GM23338 (cell line): ENCODE measurements at regions not wholly inside any gene's neighbourhood (a gene's known extent, or its start where the extent isn't known, plus 50 kb on each side); places are given as distances from the start of the nearest gene placed in this dataset.

Experiments used
- ATAC-seq: fragments of 200-7000 bp; cut with Tn5 transposase; 3 replicates; pipeline ENCODE4 v1.9.1; 2020
- DNase-seq: peaks from one replicate; pipeline ENCODE4 v3.0.0-alpha.2; 2015; ENCODE audit warnings: low spot score
- H2AFZ ChIP-seq: fragments of 200-600 bp; sonication (generic); 2 replicates; pipeline ENCODE4 v1.8.0; 2016; ENCODE audit warnings: antibody characterized with exemption, mild to moderate bottlenecking, moderate library complexity
- H3F3A ChIP-seq: fragments of 200-600 bp; sonication (generic); replicated peaks from 2 replicates; pipeline ENCODE4 v1.8.0; 2017; ENCODE audit warnings: antibody characterized with exemption, mixed run types, low read depth
- H3K27ac ChIP-seq: fragments of 200-600 bp; sonication (generic); 2 replicates; pipeline ENCODE4 v1.6.1; 2016; ENCODE audit warnings: low read depth
- H3K27me3 ChIP-seq: fragments of 200-600 bp; sonication (generic); 2 replicates; pipeline ENCODE4 v1.8.0; 2016; ENCODE audit warnings: mild to moderate bottlenecking, mixed run types, moderate library complexity; ENCODE audit not compliant: insufficient read depth
- H3K36me3 ChIP-seq: fragments of 200-600 bp; sonication (generic); 2 replicates; pipeline ENCODE4 v1.8.0; 2016; ENCODE audit warnings: mild to moderate bottlenecking; ENCODE audit not compliant: insufficient read depth
- H3K4me1 ChIP-seq: fragments of 200-600 bp; sonication (generic); 2 replicates; pipeline ENCODE4 v1.8.0; 2016; ENCODE audit warnings: mild to moderate bottlenecking, moderate library complexity; ENCODE audit not compliant: insufficient read depth
- H3K4me2 ChIP-seq: fragments of 200-600 bp; sonication (generic); 2 replicates; pipeline ENCODE4 v1.7.1; 2017; ENCODE audit warnings: mixed run types
- H3K4me3 ChIP-seq: fragments of 200-600 bp; sonication (generic); 2 replicates; pipeline ENCODE4 v1.6.1; 2016; ENCODE audit warnings: mixed run types
- H3K79me2 ChIP-seq: fragments of 200-600 bp; sonication (generic); replicated peaks from 2 replicates; pipeline ENCODE4 v1.8.0; 2017; ENCODE audit warnings: mild to moderate bottlenecking; ENCODE audit not compliant: insufficient read depth
- H3K9me2 ChIP-seq: fragments of 200-600 bp; sonication (generic); 2 replicates; pipeline ENCODE4 v1.8.0; 2017; ENCODE audit not compliant: insufficient read depth
- H4K20me1 ChIP-seq: fragments of 200-600 bp; sonication (generic); replicated peaks from 2 replicates; pipeline ENCODE4 v1.8.0; 2017; ENCODE audit warnings: mild to moderate bottlenecking; ENCODE audit not compliant: insufficient read depth
- H3K27ac Mint-ChIP-seq: 2 replicates; pipeline ENCODE4 v1.8.0; 2020; ENCODE audit warnings: inconsistent platforms, mild to moderate bottlenecking, moderate library complexity, mixed read lengths
- H3K27me3 Mint-ChIP-seq: 3 replicates; pipeline ENCODE4 v1.8.0; 2022; ENCODE audit warnings: low read depth, mild to moderate bottlenecking, moderate library complexity, mixed read lengths, inconsistent platforms; ENCODE audit not compliant: insufficient read depth, poor library complexity
- H3K36me3 Mint-ChIP-seq: 3 replicates; pipeline ENCODE4 v1.8.0; 2021; ENCODE audit warnings: low read depth, mild to moderate bottlenecking, inconsistent platforms, moderate library complexity, mixed read lengths
- H3K4me1 Mint-ChIP-seq: 3 replicates; pipeline ENCODE4 v1.8.0; 2020; ENCODE audit warnings: mild to moderate bottlenecking, inconsistent platforms, mixed read lengths
- H3K4me3 Mint-ChIP-seq: 3 replicates; pipeline ENCODE4 v1.8.0; 2021; ENCODE audit warnings: moderate library complexity, mild to moderate bottlenecking, inconsistent platforms, mixed read lengths
- H3K9me3 Mint-ChIP-seq: 3 replicates; pipeline ENCODE4 v1.8.0; 2020; ENCODE audit warnings: moderate library complexity, mild to moderate bottlenecking, inconsistent platforms, mixed read lengths
- CREB1 ChIP-seq: fragments of 250-450 bp; sonication (Bioruptor Pico); IDR thresholded peaks from 2 replicates; pipeline ENCODE4 v1.5.0; 2020; ENCODE audit warnings: low read depth, mild to moderate bottlenecking, moderate library complexity
- ETS1 ChIP-seq: IDR thresholded peaks from 2 replicates; pipeline ENCODE4 v1.6.1; 2016; ENCODE audit warnings: antibody characterized with exemption
- EZH2phosphoT487 ChIP-seq: fragments of 200-600 bp; sonication (generic); IDR thresholded peaks from one replicate; pipeline ENCODE4 v1.8.1; 2018; ENCODE audit warnings: antibody characterized with exemption; ENCODE audit not compliant: unreplicated experiment
- JUNB ChIP-seq: IDR thresholded peaks from one replicate; pipeline ENCODE4 v1.6.1; 2016; ENCODE audit warnings: antibody characterized with exemption; ENCODE audit not compliant: unreplicated experiment
- NANOG ChIP-seq: IDR thresholded peaks from 2 replicates; pipeline ENCODE4 v1.6.1; 2016; ENCODE audit warnings: antibody characterized with exemption, borderline replicate concordance
- POLR2AphosphoS5 ChIP-seq: IDR thresholded peaks from 2 replicates; pipeline ENCODE4 v1.6.1; 2016; ENCODE audit warnings: antibody characterized with exemption, low read depth
- REST ChIP-seq: IDR thresholded peaks from one replicate; pipeline ENCODE4 v1.6.1; 2018; ENCODE audit warnings: antibody characterized with exemption; ENCODE audit not compliant: unreplicated experiment
- STAT1 ChIP-seq: IDR thresholded peaks from one replicate; pipeline ENCODE4 v1.6.1; 2016; ENCODE audit warnings: antibody characterized with exemption; ENCODE audit not compliant: unreplicated experiment
- ZNF114 ChIP-seq: fragments of 250-450 bp; sonication (Bioruptor Pico); IDR thresholded peaks from 2 replicates; pipeline ENCODE4 v1.5.0; 2020; ENCODE audit warnings: mild to moderate bottlenecking, moderate library complexity
- ZNF331 ChIP-seq: fragments of 250-450 bp; sonication (Bioruptor Pico); IDR thresholded peaks from 2 replicates; pipeline ENCODE4 v1.5.0; 2020; ENCODE audit warnings: low read depth, mild to moderate bottlenecking, moderate library complexity
- ZNF462 ChIP-seq: fragments of 250-450 bp; sonication (Bioruptor Pico); IDR thresholded peaks from 2 replicates; pipeline ENCODE4 v1.5.0; 2020; ENCODE audit warnings: mild to moderate bottlenecking, moderate library complexity

- no peak for TF ChIP-seq NANOG
- no peak for TF ChIP-seq JUNB
- TF ChIP-seq REST, result no peak
- no peak for TF ChIP-seq ETS1
Observed at GRCh38 chr1:194309269-194309668, 1122.9 kb upstream of the B3GALT2 start (continued).

GRCh38 chr1:194300776-194301175 is 1114.4 kb upstream of the B3GALT2 start:
- Histone ChIP-seq H2AFZ (no peak overlapping the region), H4K20me1 (no peaks in the 10 kb centered on the region), H3K4me2 (no peak overlapping the region), H3K27me3 (no peaks in the 10 kb centered on the region), H3K9me2 (no peaks in the 10 kb centered on the region), H3K4me1 (no peaks in the 10 kb centered on the region), H3K36me3 (no peaks in the 10 kb centered on the region), H3K4me3 (no peak overlapping the region), H3F3A (no peaks in the 10 kb centered on the region), H3K79me2 (no peaks in the 10 kb centered on the region), H3K27ac (no peak overlapping the region)
- Mint-ChIP-seq H3K27ac (no peak overlapping the region), H3K27me3 (no peaks in the 10 kb centered on the region), H3K9me3 (no peaks in the 10 kb centered on the region), H3K36me3 (no peaks in the 10 kb centered on the region), H3K4me3 (no peak overlapping the region), H3K4me1 (no peaks in the 10 kb centered on the region)
- ATAC-seq, result no peak
- DNase-seq, result no peak
- no peak for TF ChIP-seq CREB1
- no peak for TF ChIP-seq ZNF331 (CRISPR knock-in tag)
- no peak for TF ChIP-seq REST
- no peak for TF ChIP-seq ZNF114 (CRISPR knock-in tag)
- TF ChIP-seq EZH2phosphoT487, result no peak
- TF ChIP-seq ZNF462 (CRISPR knock-in tag), result no peak
- TF ChIP-seq STAT1, result no peak
- TF ChIP-seq POLR2AphosphoS5, result no peak
- no peak for TF ChIP-seq NANOG
